ENCODE measurements at regions not wholly inside any gene's neighbourhood (a gene's known extent, or its start where the extent isn't known, plus 50 kb on each side); places are given as distances from the start of the nearest gene placed in this dataset.

- H3K9ac ChIP-seq (ENCODE audit: low read length): no peak overlapping the region
- no peaks in the 10 kb centered on the region for H3K4me1 ChIP-seq (ENCODE audit: low read length)
- no peaks in the 10 kb centered on the region for H3K79me2 ChIP-seq (ENCODE audit: low read length)
- no peaks in the 10 kb centered on the region for H3K9me3 ChIP-seq (ENCODE audit: insufficient read depth, low read length)
- no peak overlapping the region for H2AFZ ChIP-seq (ENCODE audit: low read depth, low read length)
- no peak overlapping the region for H3K27ac ChIP-seq (ENCODE audit: low read length)
- H3K4me3 ChIP-seq (ENCODE audit: low read length): no peak overlapping the region
- no peak for TF ChIP-seq CTCF (IDR thresholded peaks at IDR 0.05; ENCODE audit: low read depth, low read length)
- TF ChIP-seq EZH2phosphoT487 (IDR thresholded peaks at IDR 0.05; ENCODE audit: low read depth): no peak
- peaks cover 11% of the 10 kb centered on the region; the same call in 1 of the 2 replicates for H3K27me3 ChIP-seq (ENCODE audit: low read depth, low read length)
- no peak overlapping the region for H3K4me2 ChIP-seq (ENCODE audit: low read length)
- H3K36me3 ChIP-seq (replicated peaks; ENCODE audit: low read depth, low read length): no peaks in the 10 kb centered on the region
- H4K20me1 ChIP-seq (ENCODE audit: insufficient read depth, low read length): no peaks in the 10 kb centered on the region
These were observed 292.3 kb upstream of the SIX2 start for GRCh38 chr2:45301307-45302277.

- Histone ChIP-seq H3K4me2 (ENCODE audit: low read length) (no peak overlapping the region), H3K9ac (ENCODE audit: low read length) (no peak overlapping the region), H3K4me3 (ENCODE audit: low read length) (no peak overlapping the region), H3K4me1 (ENCODE audit: low read length) (no peaks in the 10 kb centered on the region), H4K20me1 (ENCODE audit: insufficient read depth, low read length) (no peaks in the 10 kb centered on the region), H3K27me3 (ENCODE audit: low read depth, low read length) (peaks cover 11% of the 10 kb centered on the region; the same call in 1 of the 2 replicates), H3K36me3 (replicated peaks; ENCODE audit: low read depth, low read length) (no peaks in the 10 kb centered on the region), H2AFZ (ENCODE audit: low read depth, low read length) (no peak overlapping the region), H3K79me2 (ENCODE audit: low read length) (no peaks in the 10 kb centered on the region), H3K27ac (ENCODE audit: low read length) (no peak overlapping the region), H3K9me3 (ENCODE audit: insufficient read depth, low read length) (no peaks in the 10 kb centered on the region)
- TF ChIP-seq CTCF (IDR thresholded peaks at IDR 0.05; ENCODE audit: low read depth, low read length) (no peak), EZH2phosphoT487 (IDR thresholded peaks at IDR 0.05; ENCODE audit: low read depth) (no peak)
These were observed 290.9 kb upstream of the SIX2 start for GRCh38 chr2:45300026-45300750.

- Histone ChIP-seq H3K36me3 (replicated peaks; ENCODE audit: low read depth, low read length) (no peaks in the 10 kb centered on the region), H3K9ac (ENCODE audit: low read length) (no peak overlapping the region), H3K4me1 (ENCODE audit: low read length) (no peaks in the 10 kb centered on the region), H3K4me3 (ENCODE audit: low read length) (no peak overlapping the region), H3K4me2 (ENCODE audit: low read length) (no peak overlapping the region), H4K20me1 (ENCODE audit: insufficient read depth, low read length) (no peaks in the 10 kb centered on the region), H2AFZ (ENCODE audit: low read depth, low read length) (no peak overlapping the region), H3K27me3 (ENCODE audit: low read depth, low read length) (peaks cover 11% of the 10 kb centered on the region; the same call in 1 of the 2 replicates), H3K9me3 (ENCODE audit: insufficient read depth, low read length) (no peaks in the 10 kb centered on the region), H3K79me2 (ENCODE audit: low read length) (no peaks in the 10 kb centered on the region), H3K27ac (ENCODE audit: low read length) (no peak overlapping the region)
- TF ChIP-seq EZH2phosphoT487 (IDR thresholded peaks at IDR 0.05; ENCODE audit: low read depth): no peak
- no peak for TF ChIP-seq CTCF (IDR thresholded peaks at IDR 0.05; ENCODE audit: low read depth, low read length)
These were observed 290.1 kb upstream of the SIX2 start for GRCh38 chr2:45299361-45299760.

- Histone ChIP-seq H2AFZ (ENCODE audit: low read depth, low read length) (no peak overlapping the region), H3K4me1 (ENCODE audit: low read length) (peaks cover 22% of the 10 kb centered on the region), H3K9me3 (ENCODE audit: insufficient read depth, low read length) (no peaks in the 10 kb centered on the region), H3K4me3 (ENCODE audit: low read length) (no peak overlapping the region), H3K9ac (ENCODE audit: low read length) (no peak overlapping the region), H3K27ac (ENCODE audit: low read length) (no peak overlapping the region), H3K4me2 (ENCODE audit: low read length) (no peak overlapping the region), H3K36me3 (replicated peaks; ENCODE audit: low read depth, low read length) (no peaks in the 10 kb centered on the region), H3K27me3 (ENCODE audit: low read depth, low read length) (peaks cover 11% of the 10 kb centered on the region; the same call in 1 of the 2 replicates), H4K20me1 (ENCODE audit: insufficient read depth, low read length) (no peaks in the 10 kb centered on the region), H3K79me2 (ENCODE audit: low read length) (no peaks in the 10 kb centered on the region)
- TF ChIP-seq CTCF (IDR thresholded peaks at IDR 0.05; ENCODE audit: low read depth, low read length) (no peak), EZH2phosphoT487 (IDR thresholded peaks at IDR 0.05; ENCODE audit: low read depth) (no peak)
These were observed 283.9 kb upstream of the SIX2 start for GRCh38 chr2:45293182-45293581.
